ENCODE measurements at regions not wholly inside any gene's neighbourhood (a gene's known extent, or its start where the extent isn't known, plus 50 kb on each side); places are given as distances from the start of the nearest gene placed in this dataset.

DNA sequence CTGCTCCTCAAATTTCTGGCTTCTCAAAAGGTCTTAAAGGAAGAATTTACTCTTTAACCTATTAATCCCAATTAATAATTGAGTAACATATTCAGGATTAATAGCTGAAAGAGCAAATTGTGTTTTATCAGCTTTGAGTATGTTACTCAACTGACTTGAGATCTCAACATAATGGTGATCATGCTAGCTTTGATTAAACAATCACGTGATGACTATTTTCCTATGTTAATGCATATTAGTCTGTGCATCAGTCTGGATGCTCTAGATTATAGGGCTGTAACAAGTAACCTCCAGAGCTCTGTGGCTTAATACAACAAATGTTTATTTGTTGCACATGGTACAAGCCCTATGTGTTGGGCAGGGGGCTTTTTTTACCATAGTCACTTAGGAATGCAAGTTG is 313.4 kb upstream of the BTBD3 start:
- intact Hi-C loops (cut with DNase I; ENCODE audit: low total_unique reads) = no loop called here
- no peak overlapping the region for H3K4me3 ChIP-seq (ENCODE audit: low read depth, poor library complexity, severe bottlenecking)
- DNase-seq (ENCODE audit: low spot score in 2 of 2) = no peak
- WGBS, 2 donors = 76 to 94% methylated on average over 1 of the region's 1 CpG
- TF ChIP-seq, protein P1, sequence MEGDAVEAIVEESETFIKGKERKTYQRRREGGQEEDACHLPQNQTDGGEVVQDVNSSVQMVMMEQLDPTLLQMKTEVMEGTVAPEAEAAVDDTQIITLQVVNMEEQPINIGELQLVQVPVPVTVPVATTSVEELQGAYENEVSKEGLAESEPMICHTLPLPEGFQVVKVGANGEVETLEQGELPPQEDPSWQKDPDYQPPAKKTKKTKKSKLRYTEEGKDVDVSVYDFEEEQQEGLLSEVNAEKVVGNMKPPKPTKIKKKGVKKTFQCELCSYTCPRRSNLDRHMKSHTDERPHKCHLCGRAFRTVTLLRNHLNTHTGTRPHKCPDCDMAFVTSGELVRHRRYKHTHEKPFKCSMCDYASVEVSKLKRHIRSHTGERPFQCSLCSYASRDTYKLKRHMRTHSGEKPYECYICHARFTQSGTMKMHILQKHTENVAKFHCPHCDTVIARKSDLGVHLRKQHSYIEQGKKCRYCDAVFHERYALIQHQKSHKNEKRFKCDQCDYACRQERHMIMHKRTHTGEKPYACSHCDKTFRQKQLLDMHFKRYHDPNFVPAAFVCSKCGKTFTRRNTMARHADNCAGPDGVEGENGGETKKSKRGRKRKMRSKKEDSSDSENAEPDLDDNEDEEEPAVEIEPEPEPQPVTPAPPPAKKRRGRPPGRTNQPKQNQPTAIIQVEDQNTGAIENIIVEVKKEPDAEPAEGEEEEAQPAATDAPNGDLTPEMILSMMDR (IDR thresholded peaks at IDR 0.05) = no peak
- no peak for TF ChIP-seq POLR2A (IDR thresholded peaks at IDR 0.05)

DNA sequence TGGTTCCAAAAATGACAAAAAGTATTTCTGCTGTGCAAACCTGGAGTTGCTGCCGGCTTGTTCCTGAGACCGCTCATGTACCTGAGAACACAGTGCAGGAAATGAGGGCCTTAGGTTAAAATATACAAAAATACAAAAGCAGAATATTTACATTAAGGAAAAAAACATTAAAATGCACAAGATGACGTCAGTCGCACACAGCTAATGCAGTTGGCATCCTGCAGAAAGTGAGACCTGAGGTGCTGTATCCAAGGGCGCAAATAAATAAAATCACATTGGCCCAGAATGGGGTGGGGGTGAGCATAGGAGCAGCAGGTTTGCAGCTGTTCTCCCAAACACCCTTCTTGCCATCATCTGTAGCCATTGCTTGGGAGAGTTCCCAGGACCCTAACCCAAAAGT is 310.6 kb upstream of the BTBD3 start:
- intact Hi-C loops (cut with DNase I; ENCODE audit: low total_unique reads) = no loop called here
- 88 to 94% methylated on average over 5 of the region's 5 CpGs for WGBS, 2 donors
- no peak overlapping the region for H3K4me3 ChIP-seq (ENCODE audit: low read depth, poor library complexity, severe bottlenecking)
- DNase-seq (ENCODE audit: low spot score in 2 of 2) = no peak
- TF ChIP-seq, protein P1 (IDR thresholded peaks at IDR 0.05) = no peak
- TF ChIP-seq POLR2A (IDR thresholded peaks at IDR 0.05) = no peak

DNA sequence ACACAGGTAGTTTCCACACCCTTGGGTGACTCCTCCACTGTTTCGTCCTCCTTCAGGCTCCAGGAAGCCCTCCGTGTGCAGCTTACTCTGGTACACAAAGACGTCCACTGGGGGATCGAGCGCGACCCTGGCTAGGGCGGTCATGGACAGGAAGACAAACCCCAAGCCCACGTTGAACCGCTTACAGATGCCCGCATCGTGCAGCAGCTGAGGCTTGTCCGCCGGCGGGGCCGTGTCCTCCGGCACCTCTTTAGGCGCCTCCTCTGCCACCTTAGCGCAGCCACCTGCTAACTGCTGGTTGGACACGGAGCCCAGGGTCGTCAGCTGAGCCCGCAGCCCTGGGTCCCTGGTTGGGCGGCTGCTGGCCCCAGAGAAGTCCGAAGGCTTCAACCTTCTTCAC is 309.0 kb upstream of the BTBD3 start:
- DNase-seq (ENCODE audit: low spot score in 2 of 2) = no peak
- intact Hi-C loops (cut with DNase I; ENCODE audit: low total_unique reads) = no loop called here
- TF ChIP-seq POLR2A (IDR thresholded peaks at IDR 0.05) = no peak
- TF ChIP-seq, protein P1 (IDR thresholded peaks at IDR 0.05) = no peak
- no peak overlapping the region for H3K4me3 ChIP-seq (ENCODE audit: low read depth, poor library complexity, severe bottlenecking)
- 96% methylated on average over 23 of the region's 23 CpGs for WGBS, 2 donors

DNA sequence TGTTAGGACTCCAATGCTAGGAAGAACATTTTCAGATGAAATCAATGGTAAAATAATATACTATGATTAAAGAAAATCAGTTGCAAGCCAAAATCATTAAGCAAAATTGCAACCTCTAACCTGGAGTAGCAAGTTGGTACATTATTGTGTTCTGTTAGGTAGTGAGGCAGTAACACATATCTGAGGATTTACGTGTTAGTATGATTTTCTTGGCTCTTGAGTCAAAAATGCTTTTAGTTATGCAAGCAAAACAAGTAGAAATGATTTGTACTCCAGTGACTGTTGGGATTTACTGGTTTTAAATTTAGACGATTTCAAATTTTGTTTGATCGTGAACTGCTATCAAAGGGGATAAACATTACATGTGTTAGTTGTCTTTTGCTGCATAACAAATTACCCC is 293.0 kb upstream of the BTBD3 start:
- DNase-seq (ENCODE audit: low spot score in 2 of 2) = no peak
- intact Hi-C loops (cut with DNase I; ENCODE audit: low total_unique reads) = no loop called here
- 65 to 66% methylated on average over 3 of the region's 3 CpGs for WGBS, 2 donors

DNA sequence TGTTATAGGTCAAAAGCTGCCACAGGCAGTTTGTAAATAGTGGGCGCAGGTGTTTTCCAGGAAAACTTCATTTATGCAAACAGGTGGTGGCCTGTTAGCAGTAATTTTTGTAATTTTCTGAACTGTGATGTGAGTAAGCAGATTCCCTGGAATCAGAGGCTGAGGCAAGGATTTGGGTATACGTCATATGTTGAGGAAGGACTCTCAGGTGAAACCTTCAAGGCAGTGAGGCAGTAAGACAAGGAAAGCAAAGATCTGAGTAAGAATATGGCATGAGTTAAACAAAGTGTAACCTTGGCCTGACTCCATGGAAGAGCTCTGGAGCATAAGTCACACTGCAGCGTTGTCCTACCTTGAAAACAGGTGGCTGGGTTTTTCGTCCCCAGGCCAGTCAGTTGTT is 291.1 kb upstream of the BTBD3 start:
- no peak for DNase-seq (ENCODE audit: low spot score in 2 of 2)
- H3K4me3 ChIP-seq (ENCODE audit: low read depth, poor library complexity, severe bottlenecking) = no peak overlapping the region
- intact Hi-C loops (cut with DNase I; ENCODE audit: low total_unique reads) = no loop called here
- 62 to 64% methylated on average over 4 of the region's 4 CpGs for WGBS, 2 donors
- TF ChIP-seq, protein P1 (IDR thresholded peaks at IDR 0.05) = no peak
- no peak for TF ChIP-seq POLR2A (IDR thresholded peaks at IDR 0.05)

More for the DNA sequence above, 293.0 kb upstream of the BTBD3 start:
- H3K4me3 ChIP-seq (ENCODE audit: low read depth, poor library complexity, severe bottlenecking) = no peak overlapping the region
- TF ChIP-seq POLR2A (IDR thresholded peaks at IDR 0.05) = no peak
- TF ChIP-seq, protein P1 (IDR thresholded peaks at IDR 0.05) = no peak

DNA sequence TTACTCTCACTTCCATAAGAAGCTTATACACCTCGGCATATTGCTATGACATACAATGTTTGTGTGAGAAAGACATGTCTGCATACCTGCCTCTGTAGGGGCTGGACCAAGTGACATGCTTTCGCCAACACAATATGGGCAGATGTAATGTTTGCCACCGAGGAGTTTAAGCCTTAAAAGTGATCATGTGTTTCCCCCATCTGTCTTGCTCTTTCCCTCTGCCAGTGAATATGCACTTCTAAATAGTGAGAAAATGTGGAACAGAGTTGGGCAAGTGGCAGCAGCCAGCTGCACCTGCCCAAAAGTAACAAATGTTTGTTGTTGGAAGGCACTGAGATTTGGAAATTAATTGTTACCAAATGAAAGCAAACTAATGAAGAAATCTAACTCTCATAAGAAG is 274.8 kb upstream of the BTBD3 start:
- no peak overlapping the region for H3K4me3 ChIP-seq (ENCODE audit: low read depth, poor library complexity, severe bottlenecking)
- TF ChIP-seq, protein P1 (IDR thresholded peaks at IDR 0.05) = no peak
- no peak for TF ChIP-seq POLR2A (IDR thresholded peaks at IDR 0.05)
- intact Hi-C loops (cut with DNase I; ENCODE audit: low total_unique reads) = no loop called here
- WGBS, 2 donors = 68 to 69% methylated on average over 3 of the region's 3 CpGs
- no peak for DNase-seq (ENCODE audit: low spot score in 2 of 2)

All from lower leg skin (tissue), 4 donors.